ENCODE measurements at regions not wholly inside any gene's neighbourhood (a gene's known extent, or its start where the extent isn't known, plus 50 kb on each side); places are given as distances from the start of the nearest gene placed in this dataset.

- no peak for DNase-seq (ENCODE audit: low read depth)
These were observed 93.3 kb downstream of the EDN1 start for GRCh38 chr6:12383448-12383847.

DNA sequence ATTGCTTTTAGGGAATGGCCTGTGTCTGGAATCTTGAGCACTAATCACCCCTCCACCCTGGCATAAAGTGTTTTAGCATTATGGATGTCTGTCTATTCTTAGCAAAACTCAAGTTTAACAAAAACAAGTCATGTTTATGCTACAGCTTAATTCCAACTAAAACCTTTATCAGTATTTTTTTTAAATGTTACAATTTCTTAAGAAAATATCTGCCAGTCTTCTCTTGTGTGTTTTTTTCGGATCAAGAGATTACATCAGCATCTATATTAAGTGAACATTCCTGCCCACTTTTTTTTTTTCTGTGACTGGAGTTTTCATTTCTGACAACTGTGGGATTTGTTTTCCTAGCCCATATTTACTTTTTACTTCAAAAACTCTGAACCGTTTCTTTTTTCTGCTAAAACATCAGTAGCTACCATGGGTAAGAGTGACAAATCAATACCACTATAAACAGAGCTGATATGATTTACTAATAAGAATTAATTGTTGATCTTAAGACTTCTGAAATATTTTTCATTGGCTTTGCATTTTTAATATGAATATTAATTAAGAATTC is 94.3 kb downstream of the EDN1 start:
- DNase-seq (ENCODE audit: low read depth) = no peak

DNA sequence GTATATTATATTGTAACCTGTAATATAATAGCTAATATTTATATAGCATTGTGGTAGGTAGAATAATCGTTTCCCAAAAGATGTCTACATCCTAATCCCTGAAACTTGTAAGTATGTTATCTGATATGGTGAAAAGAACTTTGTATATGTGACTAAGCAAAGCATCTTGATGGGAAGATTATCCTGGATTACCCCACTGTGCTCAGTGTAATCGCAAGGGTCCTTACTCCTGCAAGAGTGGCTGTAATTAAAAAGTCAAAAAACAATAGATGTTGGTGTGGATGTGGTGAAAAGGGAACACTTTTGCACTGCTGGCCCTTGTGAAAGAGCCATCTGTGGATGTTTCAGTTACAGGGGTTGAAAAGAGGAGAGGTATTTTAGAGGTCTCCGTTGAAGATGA is 95.2 kb downstream of the EDN1 start:
- DNase-seq (ENCODE audit: low read depth) = no peak

GRCh38 chr6:12386816-12387215 is 96.7 kb downstream of the EDN1 start:
- no peak for DNase-seq (ENCODE audit: low read depth)

- DNase-seq (ENCODE audit: low read depth) = no peak
These were observed 101.3 kb downstream of the EDN1 start for GRCh38 chr6:12391472-12391871.

DNA sequence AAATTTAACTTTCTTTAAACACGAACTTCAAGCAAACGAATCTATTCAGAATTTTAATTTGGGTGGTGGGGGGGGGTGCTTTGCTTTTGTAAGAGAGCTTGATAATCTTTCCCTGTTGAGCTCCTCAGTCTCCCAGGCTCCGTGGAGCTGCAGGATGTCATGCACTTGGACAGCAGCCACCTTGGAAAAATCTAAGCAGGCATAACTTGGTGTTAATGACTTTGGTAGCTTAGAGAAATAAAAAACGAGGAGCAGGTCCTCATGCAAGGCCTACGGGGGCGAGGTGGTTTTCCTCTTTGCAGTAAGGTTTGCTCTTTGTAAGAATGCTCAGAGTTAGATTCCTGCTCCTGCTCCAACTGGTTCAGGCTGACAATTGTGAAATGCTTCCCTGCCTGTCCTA is 102.3 kb downstream of the EDN1 start:
- DNase-seq (ENCODE audit: low read depth) = no peak

- DNase-seq (ENCODE audit: low read depth) = no peak
These were observed 102.9 kb downstream of the EDN1 start for GRCh38 chr6:12393100-12393499.

- DNase-seq (ENCODE audit: low read depth) = no peak
These were observed 104.0 kb downstream of the EDN1 start for GRCh38 chr6:12394170-12394569.

- DNase-seq (ENCODE audit: low read depth) = no peak
These were observed 105.7 kb downstream of the EDN1 start for GRCh38 chr6:12395898-12396297.

- no peak for DNase-seq (ENCODE audit: low read depth)
These were observed 111.0 kb downstream of the EDN1 start for GRCh38 chr6:12401200-12401599.

DNA sequence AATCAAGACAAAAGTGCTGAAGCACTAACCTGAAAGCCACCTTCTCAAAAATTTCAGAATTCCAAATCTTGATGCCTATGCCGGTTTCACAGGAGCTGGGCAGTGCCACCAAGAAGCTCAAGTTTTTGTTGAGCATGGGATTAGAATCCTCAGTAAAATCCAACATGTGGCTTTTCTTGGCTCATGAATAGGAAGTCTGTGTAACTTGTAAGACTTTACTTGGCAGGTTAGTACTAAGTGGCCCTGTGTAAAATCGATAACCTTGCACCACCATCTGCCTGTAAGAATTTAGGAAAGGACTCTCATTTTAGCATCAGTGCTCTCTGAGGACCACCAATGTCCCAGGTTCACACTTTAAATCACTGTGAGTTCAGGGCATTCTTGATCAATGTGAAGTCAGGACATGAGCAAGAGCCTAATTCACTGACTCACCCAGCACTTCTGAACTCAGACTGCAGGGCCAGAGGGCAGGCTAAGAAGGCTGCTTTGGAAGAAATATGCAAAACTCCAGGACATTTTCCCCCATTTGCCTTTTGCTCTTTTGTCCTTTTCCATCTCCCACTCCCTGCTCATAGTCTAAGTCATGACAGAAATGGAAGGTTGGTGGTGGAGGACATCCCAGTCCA is 113.2 kb downstream of the EDN1 start:
- DNase-seq (ENCODE audit: low read depth) = peak; percentile 49

DNA sequence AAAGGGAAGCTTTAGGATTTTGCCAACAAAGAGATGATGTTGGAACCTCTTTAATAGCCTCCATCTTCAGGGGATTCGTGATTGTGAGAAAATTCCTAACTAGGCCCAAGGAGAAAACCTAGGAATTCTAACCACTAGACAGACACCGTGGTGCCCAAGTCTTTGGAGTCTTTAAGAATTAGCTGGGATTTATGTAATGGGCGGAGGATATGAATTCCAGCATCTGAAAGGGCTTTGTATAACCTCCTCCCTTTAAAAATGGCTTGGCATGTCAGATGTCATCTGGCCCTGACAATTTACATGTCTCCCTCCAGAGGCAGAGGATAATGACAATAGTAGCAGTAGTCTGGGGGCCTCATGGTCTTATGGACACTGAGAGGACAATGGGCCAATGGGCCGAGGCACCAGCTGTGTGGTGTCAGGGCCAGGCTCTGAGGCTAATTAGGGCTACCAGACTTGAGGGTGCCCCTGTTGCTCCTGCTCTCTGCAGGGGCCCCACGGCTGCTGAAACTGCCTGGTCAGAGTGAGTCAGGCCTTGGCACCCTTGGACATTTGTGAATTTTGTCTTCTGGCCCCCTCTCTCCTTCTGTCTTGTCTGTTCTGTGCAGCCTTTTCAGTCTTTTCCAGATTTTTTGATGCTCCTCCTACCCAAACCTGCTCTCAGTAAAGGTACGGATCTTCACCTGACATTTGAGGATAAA is 113.9 kb downstream of the EDN1 start:
- no peak for DNase-seq (ENCODE audit: low read depth)

GRCh38 chr6:12404651-12405050 is 114.5 kb downstream of the EDN1 start:
- DNase-seq (ENCODE audit: low read depth) = no peak

DNA sequence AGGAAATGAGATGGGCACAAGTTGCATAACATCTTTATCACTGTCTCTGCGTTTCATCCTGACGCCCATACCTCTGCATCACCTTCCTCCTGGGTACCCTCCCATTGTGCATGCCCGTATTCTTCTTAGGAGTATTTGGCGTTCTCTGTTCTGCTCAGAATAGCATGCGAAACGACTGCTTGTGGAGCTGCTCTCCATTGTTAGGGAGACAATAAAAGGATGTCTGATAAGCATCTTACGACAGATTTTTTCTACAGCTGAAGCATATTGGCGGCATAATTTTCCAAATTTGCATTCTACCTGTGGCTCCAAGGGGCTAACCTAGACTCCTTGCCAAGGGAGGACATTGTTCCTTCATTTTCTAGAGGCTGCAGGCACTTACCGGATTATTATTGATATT is 118.6 kb downstream of the EDN1 start:
- DNase-seq (ENCODE audit: low read depth) = no peak

DNA sequence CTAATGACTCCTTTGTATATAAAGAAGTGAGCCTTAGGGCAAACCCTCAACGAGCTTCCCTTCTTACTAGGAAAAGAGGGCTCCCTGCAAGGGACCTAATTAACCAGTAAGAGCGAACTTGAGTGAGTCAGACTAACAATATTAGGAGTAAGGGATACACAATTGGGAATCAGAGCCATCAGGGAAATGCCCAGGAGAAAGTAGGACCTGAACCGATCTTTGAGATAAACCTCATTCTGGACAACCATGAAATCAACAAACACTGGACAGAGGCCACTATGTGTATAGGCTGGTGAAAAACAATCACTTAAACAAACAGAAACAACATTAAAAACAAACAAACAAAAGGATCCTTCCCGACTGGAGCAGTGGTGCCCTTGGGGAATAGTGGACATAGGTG is 120.8 kb downstream of the EDN1 start:
- no peak for DNase-seq (ENCODE audit: low read depth)

GRCh38 chr6:12414096-12414675 is 124.0 kb downstream of the EDN1 start:
- no peak for DNase-seq (ENCODE audit: low read depth)

GRCh38 chr6:12415980-12416598 is 125.9 kb downstream of the EDN1 start:
- DNase-seq (ENCODE audit: low read depth) = no peak

DNA sequence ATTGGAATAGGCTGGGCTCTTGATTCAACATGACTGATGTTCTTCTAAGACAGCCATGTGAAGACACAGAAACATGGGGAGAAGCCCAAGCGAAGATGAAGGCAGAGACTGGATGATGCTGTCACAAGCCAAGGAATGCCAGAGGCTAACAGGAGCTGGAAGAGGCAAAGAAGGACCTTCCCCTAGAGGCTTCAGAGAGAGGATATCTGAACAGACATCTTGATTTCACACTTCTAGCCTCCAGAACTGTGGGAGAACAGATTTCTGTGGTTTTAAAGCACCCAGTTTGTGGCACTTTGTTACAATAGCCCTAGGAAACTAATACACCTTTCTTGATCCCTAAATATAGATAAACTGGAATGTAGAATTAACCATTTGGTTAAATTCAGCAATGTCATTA is 127.0 kb downstream of the EDN1 start:
- no peak for DNase-seq (ENCODE audit: low read depth)

DNA sequence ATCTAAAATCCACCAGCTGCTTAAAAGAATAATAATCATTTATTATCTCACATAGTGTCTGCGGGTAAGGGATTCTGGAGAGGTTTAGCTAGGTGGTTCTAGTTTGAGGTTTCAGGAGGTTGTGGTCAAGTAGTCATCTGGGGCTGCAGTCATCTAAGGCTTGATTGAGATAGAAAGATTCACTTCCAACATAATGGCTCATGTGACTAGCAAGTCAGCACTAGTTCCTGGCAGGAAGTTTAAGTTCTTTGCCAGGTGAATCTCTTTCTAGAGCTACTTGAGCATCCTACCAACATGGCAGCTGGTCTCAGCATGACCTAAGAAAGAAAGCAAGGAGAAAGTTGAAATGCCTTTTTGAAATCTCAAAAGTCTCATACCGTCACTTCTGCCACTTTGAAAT is 128.8 kb downstream of the EDN1 start:
- DNase-seq (ENCODE audit: low read depth) = no peak

- DNase-seq (ENCODE audit: low read depth) = no peak
These were observed 129.6 kb downstream of the EDN1 start for GRCh38 chr6:12419631-12420272.

GRCh38 chr6:12420626-12421025 is 130.5 kb downstream of the EDN1 start:
- peak; percentile 64 for DNase-seq (ENCODE audit: low read depth)

GRCh38 chr6:12421596-12421995 is 131.4 kb downstream of the EDN1 start:
- DNase-seq (ENCODE audit: low read depth) = no peak

All from HS-27A (cell line).